Stomach (tissue), 8 donors: ENCODE measurements at regions not wholly inside any gene's neighbourhood (a gene's known extent, or its start where the extent isn't known, plus 50 kb on each side); places are given as distances from the start of the nearest gene placed in this dataset.

Experiments used
- DNase-seq, 2 donors: peaks; one replicate each; pipeline versions ENCODE4 v3.0.0 to v3.0.0-alpha.2; 2013 to 2019
- H3K27ac ChIP-seq, 5 donors: fragments of 200-600 bp in 4 of 5; sonication (generic) in 4 of 5; one replicate each; pipeline ENCODE4 v1.5.1; 2013 to 2019; ENCODE audit warnings: mild to moderate bottlenecking in 1 of 5, moderate library complexity in 1 of 5
- H3K27me3 ChIP-seq, 3 donors: fragments of 200-600 bp; sonication (generic); one replicate each; pipeline ENCODE4 v1.5.1; 2017 to 2019; ENCODE audit warnings: mixed run types in 1 of 3
- H3K36me3 ChIP-seq, 4 donors: fragments of 200-600 bp; sonication (generic); 1 replicate in 3 of 4; 2 replicates in 1 of 4; pipeline ENCODE4 v1.5.1; 2016 to 2019
- H3K4me1 ChIP-seq, 4 donors: fragments of 200-600 bp; sonication (generic); one replicate each; pipeline ENCODE4 v1.5.1; 2016 to 2019
- H3K4me3 ChIP-seq, 4 donors: fragments of 200-600 bp; sonication (generic) in 3 of 4; one replicate each; pipeline ENCODE4 v1.5.1; 2016 to 2019; ENCODE audit warnings: mild to moderate bottlenecking in 1 of 4
- H3K9me3 ChIP-seq, 4 donors: fragments of 200-600 bp; sonication (generic); one replicate each; pipeline ENCODE4 v1.5.1; 2016 to 2019
- EP300 ChIP-seq: sonication (generic); formaldehyde crosslinking; IDR thresholded peaks from one replicate; pipeline ENCODE4 v1.6.1; 2017; ENCODE audit warnings: antibody characterized with exemption
- POLR2A ChIP-seq, 4 donors: fragments of 450-650 bp; IDR thresholded peaks; one replicate each; pipeline ENCODE4 v1.6.1; 2016; ENCODE audit warnings: antibody characterized with exemption in 4 of 4, control low read depth in 2 of 4, mild to moderate bottlenecking in 1 of 4, moderate library complexity in 1 of 4
- POLR2AphosphoS5 ChIP-seq, 3 donors: sonication (generic); formaldehyde crosslinking; IDR thresholded peaks; one replicate each; pipeline ENCODE4 v1.6.1; 2016; ENCODE audit warnings: antibody characterized with exemption in 3 of 3
- WGBS, 5 donors: extraction: QIAGEN DNeasy Blood & Tissue Kit in 3 of 5; methylation state at CpG; one replicate each; pipeline versions ENCODE4 v1.1.5 to v1.1.7; 2013 to 2018; 5-methylcytosine and 5-hydroxymethylcytosine counted together
- intact Hi-C: fragments of 100-400 bp; cut with DNase I; formaldehyde crosslinking; loops from one replicate; pipeline ENCODE4 v1.15.1; 2023; ENCODE audit warnings: low total_unique reads
- TF ChIP-seq, protein P1 (sequence below), 7 experiments: fragments of 450-650 bp in 4 of 7; fragments of 200-600 bp in 3 of 7; sonication (generic) in 3 of 7; IDR thresholded peaks; one replicate each; pipeline ENCODE4 v1.5.1; 2016 to 2019; ENCODE audit warnings: antibody characterized with exemption in 7 of 7, control low read depth in 2 of 7, mild to moderate bottlenecking in 1 of 7
- donor health status: healthy with polysubstance abuse.
- donor health status: Bipolar disorder and iron deficiency.
- donor health status: healthy.

- H3K27me3 ChIP-seq, result peaks cover 3 to 95% (median 16%) of the 10 kb centered on the region in 3 donors
- no peak for TF ChIP-seq EP300
- TF ChIP-seq, protein P1, sequence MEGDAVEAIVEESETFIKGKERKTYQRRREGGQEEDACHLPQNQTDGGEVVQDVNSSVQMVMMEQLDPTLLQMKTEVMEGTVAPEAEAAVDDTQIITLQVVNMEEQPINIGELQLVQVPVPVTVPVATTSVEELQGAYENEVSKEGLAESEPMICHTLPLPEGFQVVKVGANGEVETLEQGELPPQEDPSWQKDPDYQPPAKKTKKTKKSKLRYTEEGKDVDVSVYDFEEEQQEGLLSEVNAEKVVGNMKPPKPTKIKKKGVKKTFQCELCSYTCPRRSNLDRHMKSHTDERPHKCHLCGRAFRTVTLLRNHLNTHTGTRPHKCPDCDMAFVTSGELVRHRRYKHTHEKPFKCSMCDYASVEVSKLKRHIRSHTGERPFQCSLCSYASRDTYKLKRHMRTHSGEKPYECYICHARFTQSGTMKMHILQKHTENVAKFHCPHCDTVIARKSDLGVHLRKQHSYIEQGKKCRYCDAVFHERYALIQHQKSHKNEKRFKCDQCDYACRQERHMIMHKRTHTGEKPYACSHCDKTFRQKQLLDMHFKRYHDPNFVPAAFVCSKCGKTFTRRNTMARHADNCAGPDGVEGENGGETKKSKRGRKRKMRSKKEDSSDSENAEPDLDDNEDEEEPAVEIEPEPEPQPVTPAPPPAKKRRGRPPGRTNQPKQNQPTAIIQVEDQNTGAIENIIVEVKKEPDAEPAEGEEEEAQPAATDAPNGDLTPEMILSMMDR (IDR thresholded peaks at IDR 0.05), result no peak
- no peak for TF ChIP-seq POLR2AphosphoS5 (IDR thresholded peaks at IDR 0.05)
- TF ChIP-seq POLR2A (IDR thresholded peaks at IDR 0.05), result no peak
- 69 to 79% (median 77%) methylated on average over 5 of the region's 5 CpGs for WGBS, 5 donors
These were observed 97.1 kb upstream of the PRDM1 start for GRCh38 chr6:105988812-105989577.

GRCh38 chr6:105988321-105988720 lies 97.8 kb upstream of the PRDM1 start:
- TF ChIP-seq EP300 (no peak), POLR2A (IDR thresholded peaks at IDR 0.05) (no peak), POLR2AphosphoS5 (IDR thresholded peaks at IDR 0.05) (no peak)
- TF ChIP-seq, protein P1 (IDR thresholded peaks at IDR 0.05), result no peak
- no peak overlapping the region for H3K4me3 ChIP-seq
- no peak for DNase-seq
- H3K27ac ChIP-seq, result no peak overlapping the region
- peaks cover 12 to 34% (median 23%) of the 10 kb centered on the region in 4 donors for H3K4me1 ChIP-seq
- intact Hi-C loops, result no loop called here
- H3K9me3 ChIP-seq, result no peaks in the 10 kb centered on the region
- peaks cover 0 to 93% (median 10%) of the 10 kb centered on the region in 3 donors for H3K27me3 ChIP-seq
- no peaks in the 10 kb centered on the region for H3K36me3 ChIP-seq

More at GRCh38 chr6:105988812-105989577, 97.1 kb upstream of the PRDM1 start:
- Histone ChIP-seq H3K9me3 (no peaks in the 10 kb centered on the region), H3K4me3 (no peak overlapping the region), H3K36me3 (no peaks in the 10 kb centered on the region), H3K4me1 (peaks cover 12 to 41% (median 28%) of the 10 kb centered on the region in 4 donors), H3K27ac (no peak overlapping the region)
- intact Hi-C loops, result no loop called here
- DNase-seq, result no peak

DNA sequence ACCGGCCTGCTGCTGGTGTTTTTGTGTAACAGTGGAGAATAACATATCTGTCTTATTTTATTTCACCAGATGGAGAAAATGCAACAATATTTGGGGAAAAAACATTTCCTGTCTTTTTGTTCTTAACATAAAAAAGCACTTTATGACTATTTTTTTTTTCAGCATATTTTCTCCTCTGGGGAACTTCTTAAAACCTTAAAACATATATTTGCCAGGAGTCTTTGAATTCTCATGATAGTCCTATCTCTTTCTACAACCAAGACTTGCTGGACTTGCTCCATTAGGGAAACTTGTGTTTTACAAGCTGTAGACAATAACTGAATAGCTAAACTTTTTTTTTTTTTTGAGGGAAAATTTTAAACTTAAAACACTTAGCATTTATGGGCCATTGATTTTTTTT lies 98.6 kb upstream of the PRDM1 start:
- Histone ChIP-seq H3K27ac (peak overlapping the region in 1 of 5 donors; percentile 38), H3K4me1 (peaks cover 7 to 26% (median 16%) of the 10 kb centered on the region in 4 donors), H3K4me3 (no peak overlapping the region), H3K27me3 (peaks cover 0 to 93% (median 6%) of the 10 kb centered on the region in 3 donors), H3K36me3 (no peaks in the 10 kb centered on the region), H3K9me3 (no peaks in the 10 kb centered on the region)
- no peak for DNase-seq
- TF ChIP-seq POLR2AphosphoS5 (IDR thresholded peaks at IDR 0.05) (no peak), EP300 (no peak), POLR2A (IDR thresholded peaks at IDR 0.05) (no peak)
- TF ChIP-seq, protein P1 (IDR thresholded peaks at IDR 0.05), result no peak
- 81 to 88% (median 83%) methylated on average over 1 of the region's 1 CpG for WGBS, 5 donors
- intact Hi-C loops, result no loop called here

GRCh38 chr6:105986998-105987397 lies 99.1 kb upstream of the PRDM1 start:
- H3K4me3 ChIP-seq, result no peak overlapping the region
- peaks cover 0 to 93% (median 6%) of the 10 kb centered on the region in 3 donors for H3K27me3 ChIP-seq
- H3K27ac ChIP-seq, result peak overlapping the region in 1 of 5 donors; percentile 38
- H3K9me3 ChIP-seq, result no peaks in the 10 kb centered on the region
- no peaks in the 10 kb centered on the region for H3K36me3 ChIP-seq
- peaks cover 7 to 22% (median 14%) of the 10 kb centered on the region in 4 donors for H3K4me1 ChIP-seq
- no peak for DNase-seq
- intact Hi-C loops, result no loop called here
- 58 to 74% (median 67%) methylated on average over 1 of the region's 1 CpG for WGBS, 5 donors
- TF ChIP-seq POLR2A (IDR thresholded peaks at IDR 0.05), result no peak
- TF ChIP-seq, protein P1 (IDR thresholded peaks at IDR 0.05), result no peak
- no peak for TF ChIP-seq POLR2AphosphoS5 (IDR thresholded peaks at IDR 0.05)
- no peak for TF ChIP-seq EP300
